H1 (cell line): ENCODE measurements at regions not wholly inside any gene's neighbourhood (a gene's known extent, or its start where the extent isn't known, plus 50 kb on each side); places are given as distances from the start of the nearest gene placed in this dataset.

Experiments used
- SP1 ChIP-seq: IDR thresholded peaks from 2 replicates; pipeline ENCODE4 v1.6.1; 2011; ENCODE audit warnings: low read depth, low read length
- TF ChIP-seq, protein P1 (sequence below): fragments of 300-600 bp; sonication (generic); IDR thresholded peaks from 2 replicates; pipeline ENCODE4 v1.7.1; 2012; ENCODE audit warnings: low read length, moderate library complexity, mild to moderate bottlenecking, inconsistent platforms; ENCODE audit not compliant: insufficient replicate concordance

- TF ChIP-seq, protein P1, sequence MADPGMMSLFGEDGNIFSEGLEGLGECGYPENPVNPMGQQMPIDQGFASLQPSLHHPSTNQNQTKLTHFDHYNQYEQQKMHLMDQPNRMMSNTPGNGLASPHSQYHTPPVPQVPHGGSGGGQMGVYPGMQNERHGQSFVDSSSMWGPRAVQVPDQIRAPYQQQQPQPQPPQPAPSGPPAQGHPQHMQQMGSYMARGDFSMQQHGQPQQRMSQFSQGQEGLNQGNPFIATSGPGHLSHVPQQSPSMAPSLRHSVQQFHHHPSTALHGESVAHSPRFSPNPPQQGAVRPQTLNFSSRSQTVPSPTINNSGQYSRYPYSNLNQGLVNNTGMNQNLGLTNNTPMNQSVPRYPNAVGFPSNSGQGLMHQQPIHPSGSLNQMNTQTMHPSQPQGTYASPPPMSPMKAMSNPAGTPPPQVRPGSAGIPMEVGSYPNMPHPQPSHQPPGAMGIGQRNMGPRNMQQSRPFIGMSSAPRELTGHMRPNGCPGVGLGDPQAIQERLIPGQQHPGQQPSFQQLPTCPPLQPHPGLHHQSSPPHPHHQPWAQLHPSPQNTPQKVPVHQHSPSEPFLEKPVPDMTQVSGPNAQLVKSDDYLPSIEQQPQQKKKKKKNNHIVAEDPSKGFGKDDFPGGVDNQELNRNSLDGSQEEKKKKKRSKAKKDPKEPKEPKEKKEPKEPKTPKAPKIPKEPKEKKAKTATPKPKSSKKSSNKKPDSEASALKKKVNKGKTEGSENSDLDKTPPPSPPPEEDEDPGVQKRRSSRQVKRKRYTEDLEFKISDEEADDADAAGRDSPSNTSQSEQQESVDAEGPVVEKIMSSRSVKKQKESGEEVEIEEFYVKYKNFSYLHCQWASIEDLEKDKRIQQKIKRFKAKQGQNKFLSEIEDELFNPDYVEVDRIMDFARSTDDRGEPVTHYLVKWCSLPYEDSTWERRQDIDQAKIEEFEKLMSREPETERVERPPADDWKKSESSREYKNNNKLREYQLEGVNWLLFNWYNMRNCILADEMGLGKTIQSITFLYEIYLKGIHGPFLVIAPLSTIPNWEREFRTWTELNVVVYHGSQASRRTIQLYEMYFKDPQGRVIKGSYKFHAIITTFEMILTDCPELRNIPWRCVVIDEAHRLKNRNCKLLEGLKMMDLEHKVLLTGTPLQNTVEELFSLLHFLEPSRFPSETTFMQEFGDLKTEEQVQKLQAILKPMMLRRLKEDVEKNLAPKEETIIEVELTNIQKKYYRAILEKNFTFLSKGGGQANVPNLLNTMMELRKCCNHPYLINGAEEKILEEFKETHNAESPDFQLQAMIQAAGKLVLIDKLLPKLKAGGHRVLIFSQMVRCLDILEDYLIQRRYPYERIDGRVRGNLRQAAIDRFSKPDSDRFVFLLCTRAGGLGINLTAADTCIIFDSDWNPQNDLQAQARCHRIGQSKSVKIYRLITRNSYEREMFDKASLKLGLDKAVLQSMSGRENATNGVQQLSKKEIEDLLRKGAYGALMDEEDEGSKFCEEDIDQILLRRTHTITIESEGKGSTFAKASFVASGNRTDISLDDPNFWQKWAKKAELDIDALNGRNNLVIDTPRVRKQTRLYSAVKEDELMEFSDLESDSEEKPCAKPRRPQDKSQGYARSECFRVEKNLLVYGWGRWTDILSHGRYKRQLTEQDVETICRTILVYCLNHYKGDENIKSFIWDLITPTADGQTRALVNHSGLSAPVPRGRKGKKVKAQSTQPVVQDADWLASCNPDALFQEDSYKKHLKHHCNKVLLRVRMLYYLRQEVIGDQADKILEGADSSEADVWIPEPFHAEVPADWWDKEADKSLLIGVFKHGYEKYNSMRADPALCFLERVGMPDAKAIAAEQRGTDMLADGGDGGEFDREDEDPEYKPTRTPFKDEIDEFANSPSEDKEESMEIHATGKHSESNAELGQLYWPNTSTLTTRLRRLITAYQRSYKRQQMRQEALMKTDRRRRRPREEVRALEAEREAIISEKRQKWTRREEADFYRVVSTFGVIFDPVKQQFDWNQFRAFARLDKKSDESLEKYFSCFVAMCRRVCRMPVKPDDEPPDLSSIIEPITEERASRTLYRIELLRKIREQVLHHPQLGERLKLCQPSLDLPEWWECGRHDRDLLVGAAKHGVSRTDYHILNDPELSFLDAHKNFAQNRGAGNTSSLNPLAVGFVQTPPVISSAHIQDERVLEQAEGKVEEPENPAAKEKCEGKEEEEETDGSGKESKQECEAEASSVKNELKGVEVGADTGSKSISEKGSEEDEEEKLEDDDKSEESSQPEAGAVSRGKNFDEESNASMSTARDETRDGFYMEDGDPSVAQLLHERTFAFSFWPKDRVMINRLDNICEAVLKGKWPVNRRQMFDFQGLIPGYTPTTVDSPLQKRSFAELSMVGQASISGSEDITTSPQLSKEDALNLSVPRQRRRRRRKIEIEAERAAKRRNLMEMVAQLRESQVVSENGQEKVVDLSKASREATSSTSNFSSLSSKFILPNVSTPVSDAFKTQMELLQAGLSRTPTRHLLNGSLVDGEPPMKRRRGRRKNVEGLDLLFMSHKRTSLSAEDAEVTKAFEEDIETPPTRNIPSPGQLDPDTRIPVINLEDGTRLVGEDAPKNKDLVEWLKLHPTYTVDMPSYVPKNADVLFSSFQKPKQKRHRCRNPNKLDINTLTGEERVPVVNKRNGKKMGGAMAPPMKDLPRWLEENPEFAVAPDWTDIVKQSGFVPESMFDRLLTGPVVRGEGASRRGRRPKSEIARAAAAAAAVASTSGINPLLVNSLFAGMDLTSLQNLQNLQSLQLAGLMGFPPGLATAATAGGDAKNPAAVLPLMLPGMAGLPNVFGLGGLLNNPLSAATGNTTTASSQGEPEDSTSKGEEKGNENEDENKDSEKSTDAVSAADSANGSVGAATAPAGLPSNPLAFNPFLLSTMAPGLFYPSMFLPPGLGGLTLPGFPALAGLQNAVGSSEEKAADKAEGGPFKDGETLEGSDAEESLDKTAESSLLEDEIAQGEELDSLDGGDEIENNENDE = peak; percentile 87
- 0 out of 2 replicates have a peak, but pooled peaks have one; percentile 18 for TF ChIP-seq SP1
Measured at GRCh38 chr4:151811403-151811802, 50.6 kb upstream of the GATB start (continued).
